IPS-NIHi7 (cell line): ENCODE measurements at regions not wholly inside any gene's neighbourhood (a gene's known extent, or its start where the extent isn't known, plus 50 kb on each side); places are given as distances from the start of the nearest gene placed in this dataset.
"Not testable (repeated sequence)": the region's sequence is repeated elsewhere in the genome, so short reads cannot be mapped to it uniquely, and the experiment has no call there.

ENCODE experiments used
- DNase-seq: peaks from one replicate; pipeline ENCODE4 v3.0.0; 2012; ENCODE audit warnings: mixed read lengths; ENCODE audit errors: extremely low spot score

DNA sequence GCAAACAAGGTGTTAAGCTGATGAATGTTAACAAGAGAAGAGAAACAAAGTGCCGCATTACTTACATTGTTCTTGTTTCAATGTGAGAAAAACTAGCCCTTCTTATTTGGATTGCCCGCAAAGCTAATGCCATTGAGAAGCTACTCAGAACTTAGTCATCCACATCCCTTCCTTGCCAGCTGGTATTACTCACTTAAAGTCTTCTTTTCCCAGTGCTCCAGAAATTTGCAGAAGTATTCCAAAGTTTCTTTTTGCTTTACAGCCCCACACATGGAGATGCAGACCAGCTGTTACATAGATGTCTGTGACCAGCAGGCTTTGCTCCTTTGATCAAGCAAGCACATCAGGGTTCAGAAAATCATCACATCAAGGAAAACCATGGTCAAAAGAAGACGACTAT is 529.0 kb downstream of the TBC1D32 start:
- DNase-seq = no peak

DNA sequence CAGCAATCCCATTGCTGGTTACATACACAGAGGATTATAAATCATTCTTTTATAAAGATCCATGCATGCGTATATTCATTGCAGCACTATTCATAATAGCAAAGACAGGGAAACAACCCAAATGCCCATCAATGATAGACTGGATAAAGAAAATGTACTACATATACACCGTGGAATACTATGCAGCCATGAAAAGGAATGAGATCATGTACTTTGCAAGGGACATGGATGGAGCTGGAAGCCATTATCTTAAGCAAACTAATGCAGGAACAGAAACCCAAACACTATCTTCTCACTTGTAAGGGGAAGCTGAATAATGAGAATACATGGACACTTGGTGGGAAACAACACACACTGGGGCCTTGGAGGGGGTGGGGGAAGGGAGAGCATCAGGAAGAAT is 529.7 kb downstream of the TBC1D32 start:
- no peak for DNase-seq

DNA sequence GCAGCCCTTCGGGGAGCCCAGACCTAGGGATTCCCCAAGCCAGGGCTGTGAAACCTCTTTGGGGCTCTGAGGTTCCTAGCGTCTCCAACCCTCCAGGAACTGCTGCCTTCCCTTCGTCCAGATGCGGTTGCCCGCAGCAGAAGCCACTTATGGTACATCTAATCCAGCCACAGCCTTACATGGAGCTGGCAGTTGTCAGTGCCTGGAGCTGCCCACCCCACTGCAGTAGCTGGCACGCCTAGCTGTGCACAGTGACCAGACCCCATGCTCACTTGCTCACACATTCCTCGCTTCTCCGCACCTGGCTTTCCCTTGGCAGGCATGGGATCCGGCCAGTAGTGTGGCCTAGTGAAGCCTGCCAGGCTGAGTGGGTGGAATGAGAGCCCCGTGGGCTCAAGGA is 547.6 kb downstream of the TBC1D32 start:
- no peak for DNase-seq

DNA sequence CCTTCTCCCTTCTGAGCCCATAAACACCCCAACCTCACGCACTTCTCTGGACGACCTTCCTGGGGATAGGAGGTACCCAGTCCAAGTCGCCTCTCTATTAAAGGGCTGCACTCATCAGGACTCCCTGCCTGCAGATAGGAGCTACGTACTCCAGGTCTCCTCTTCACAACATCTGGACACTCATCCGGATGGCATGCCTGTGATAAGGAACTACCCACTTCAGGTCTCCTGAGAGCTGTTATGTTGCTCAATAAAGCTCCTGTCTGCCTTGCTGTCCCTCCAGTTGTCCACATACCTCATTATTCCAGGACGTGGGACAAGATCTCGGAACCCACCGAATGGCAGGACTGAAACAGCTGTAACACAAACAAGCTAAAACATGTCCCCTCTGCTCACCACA is 548.0 kb downstream of the TBC1D32 start:
- no peak for DNase-seq

DNA sequence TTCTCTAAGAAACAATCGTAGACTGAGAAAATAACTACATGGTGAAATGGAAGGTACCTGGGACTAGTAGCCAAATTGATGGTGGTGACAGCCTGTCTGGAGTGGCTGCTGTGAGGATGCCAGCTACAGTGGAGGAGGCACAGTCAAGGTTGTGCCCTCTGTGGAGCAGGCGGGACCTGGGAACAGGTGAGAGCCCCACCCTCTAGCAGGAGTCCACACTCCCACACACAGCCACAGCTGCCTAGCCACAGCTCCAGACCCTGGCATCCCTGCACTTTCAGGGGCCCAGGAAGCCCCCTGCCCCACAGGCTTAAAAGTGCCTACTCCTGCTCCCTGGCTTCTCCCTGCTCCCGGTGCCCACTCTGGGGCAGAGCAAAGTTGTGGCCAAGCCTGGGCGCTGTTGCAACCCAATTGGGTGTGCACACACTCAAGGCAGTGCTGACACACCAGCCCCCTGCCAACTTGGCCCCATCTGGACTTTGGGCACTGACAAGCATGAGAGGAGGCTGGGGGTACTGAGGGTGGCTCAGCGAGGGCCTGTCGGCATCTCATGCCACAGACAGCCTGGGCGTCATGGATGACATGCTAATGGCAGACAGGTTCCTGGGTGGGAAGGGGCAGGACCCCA is 548.7 kb downstream of the TBC1D32 start:
- DNase-seq = no peak

DNA sequence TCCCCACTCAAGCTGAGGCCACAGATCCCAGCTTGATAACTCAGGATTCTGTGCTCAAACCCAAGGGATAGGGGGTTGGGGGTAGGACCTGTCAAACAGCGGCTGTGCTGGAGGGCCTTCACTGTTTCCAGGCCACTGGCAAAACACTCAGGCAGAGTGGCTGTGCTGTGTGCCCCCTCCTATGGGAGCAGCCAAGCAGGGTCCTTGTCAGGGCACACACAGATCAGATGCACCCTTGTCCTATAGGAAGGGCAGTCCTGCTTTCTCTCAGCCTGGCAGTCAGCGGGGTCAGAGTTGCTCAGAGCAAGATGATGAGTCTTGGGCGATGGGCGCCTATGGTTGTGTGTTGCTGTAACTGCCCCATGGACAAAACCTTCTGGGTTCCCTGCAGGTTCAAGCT is 554.8 kb downstream of the TBC1D32 start:
- no peak for DNase-seq

DNA sequence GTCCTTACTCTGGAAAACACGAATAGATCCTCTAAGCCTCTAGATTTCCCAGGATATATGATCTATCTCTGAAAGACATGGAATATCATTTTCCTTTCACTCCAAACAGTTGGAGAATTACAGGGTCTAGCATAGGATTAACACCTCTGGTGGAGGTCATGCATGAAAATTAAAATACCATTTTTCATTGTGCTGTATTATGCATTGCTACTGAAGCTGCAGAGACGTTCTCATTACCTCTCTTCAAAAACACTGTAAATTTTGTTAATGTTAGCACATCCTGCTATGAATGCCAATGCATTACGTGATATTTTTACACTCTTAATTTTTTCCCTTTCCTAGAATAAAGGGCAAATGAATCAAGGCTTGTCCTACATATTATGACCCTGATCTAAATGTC is 558.6 kb downstream of the TBC1D32 start:
- DNase-seq = no peak

DNA sequence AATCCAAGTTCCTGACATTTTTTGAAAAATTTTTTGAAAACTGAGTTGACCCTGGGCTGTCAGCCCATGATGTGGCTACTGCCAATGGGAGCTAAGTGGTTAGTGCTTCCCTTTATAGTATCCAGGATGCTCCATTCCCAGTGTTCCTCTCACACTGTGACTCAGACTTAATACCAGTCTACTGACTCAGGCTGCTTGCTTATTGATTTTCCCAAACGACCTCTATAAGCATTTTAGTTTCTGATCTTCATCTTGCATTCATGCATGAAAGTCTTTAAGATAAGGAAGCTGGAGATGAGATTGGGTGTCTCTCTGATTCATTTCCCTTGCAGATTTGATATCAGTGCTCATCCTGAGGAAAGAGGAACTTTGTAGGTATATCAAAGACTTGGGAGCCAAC is 560.0 kb downstream of the TBC1D32 start:
- DNase-seq = no peak

DNA sequence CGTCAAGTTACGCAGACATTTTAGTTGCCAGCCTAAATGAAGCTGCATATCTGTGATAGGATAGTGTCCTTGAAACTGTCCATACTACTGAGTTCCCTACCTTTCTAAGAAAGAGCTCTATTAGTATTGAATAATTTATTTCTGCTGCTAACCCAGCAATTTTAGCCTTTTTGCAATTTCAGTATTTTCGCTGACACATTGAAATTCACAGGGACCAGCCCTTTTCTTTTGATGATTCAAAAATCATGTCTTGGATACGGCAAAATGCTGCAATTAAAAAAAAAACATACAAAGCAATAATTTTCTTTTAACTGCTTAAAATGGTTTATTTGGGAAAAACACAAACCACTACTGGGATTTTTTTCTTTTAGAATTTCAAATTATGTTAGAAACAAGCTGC is 563.3 kb downstream of the TBC1D32 start:
- DNase-seq = no peak

DNA sequence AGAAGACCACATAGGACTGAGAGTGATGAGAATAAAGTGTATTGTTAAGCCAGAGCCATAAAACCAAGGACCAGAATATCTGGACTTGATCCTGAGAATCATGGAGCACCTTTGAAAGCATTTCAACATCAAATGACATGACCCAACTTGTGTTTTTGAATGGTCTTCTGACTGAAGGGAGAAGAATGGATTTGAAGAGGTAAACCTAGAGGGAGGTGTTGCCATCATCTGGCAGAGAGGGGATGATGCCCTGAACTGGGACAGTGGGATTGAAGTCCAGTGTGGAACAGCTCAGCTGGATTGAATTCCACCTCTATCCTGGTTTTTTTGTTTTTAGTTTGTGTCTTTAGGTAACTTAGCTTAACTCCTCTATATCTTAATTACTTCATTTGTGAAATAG is 570.0 kb downstream of the TBC1D32 start:
- DNase-seq = peak; percentile 22

DNA sequence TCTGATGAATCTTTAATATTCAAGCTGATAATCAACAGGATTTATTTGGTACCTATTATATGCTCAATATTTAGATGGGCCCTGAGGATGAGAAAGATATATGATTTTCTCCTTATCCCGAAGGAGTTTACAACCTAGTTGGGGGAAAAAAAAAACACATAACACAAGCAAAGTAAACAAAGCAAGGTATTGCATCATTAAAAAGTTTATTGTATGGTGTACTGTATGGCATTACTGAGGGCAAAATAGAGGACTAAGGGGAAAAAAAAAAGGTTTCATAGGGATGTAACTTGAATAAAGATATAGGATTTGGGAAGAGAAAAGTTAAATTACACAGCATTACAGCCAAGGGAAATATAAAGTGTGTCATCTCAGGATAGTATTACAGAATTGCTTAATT is 574.7 kb downstream of the TBC1D32 start:
- no peak for DNase-seq

DNA sequence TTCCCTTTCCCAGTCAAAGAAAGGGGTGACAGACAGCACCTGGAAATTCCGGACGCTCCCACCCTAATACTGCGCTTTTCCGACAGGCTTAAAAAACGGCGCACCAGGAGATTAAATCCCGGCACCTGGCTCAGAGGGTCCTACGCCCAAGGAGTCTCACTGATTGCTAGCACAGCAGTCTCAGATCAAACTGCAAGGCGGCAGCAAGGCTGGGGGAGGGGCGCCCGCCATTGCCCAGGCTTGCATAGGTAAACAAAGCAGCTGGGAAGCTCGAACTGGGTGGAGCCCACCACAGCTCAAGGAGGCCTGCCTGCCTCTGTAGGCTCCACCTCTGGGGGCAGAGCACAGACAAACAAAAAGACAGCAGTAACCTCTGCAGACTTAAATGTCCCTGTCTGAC is 585.7 kb downstream of the TBC1D32 start:
- DNase-seq = not testable (repeated sequence)

DNA sequence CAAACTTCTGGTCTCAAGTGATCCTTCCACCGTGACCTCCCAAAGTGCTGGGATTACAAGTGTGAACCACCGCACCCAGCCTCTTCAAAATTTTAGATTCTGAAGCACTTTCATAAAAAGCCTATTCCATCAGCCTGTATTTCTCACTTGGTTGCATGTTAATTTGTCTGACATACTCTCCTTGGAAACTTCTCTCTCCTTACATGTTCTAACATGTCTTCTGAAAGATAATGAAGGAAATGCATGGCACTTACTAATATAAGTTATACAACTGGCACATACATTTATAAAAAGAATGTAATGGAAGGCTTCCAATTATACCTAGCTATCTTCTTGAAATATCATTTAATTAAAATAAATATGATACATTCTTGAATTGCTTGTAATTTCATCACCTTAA is 597.5 kb downstream of the TBC1D32 start:
- DNase-seq = no peak

DNA sequence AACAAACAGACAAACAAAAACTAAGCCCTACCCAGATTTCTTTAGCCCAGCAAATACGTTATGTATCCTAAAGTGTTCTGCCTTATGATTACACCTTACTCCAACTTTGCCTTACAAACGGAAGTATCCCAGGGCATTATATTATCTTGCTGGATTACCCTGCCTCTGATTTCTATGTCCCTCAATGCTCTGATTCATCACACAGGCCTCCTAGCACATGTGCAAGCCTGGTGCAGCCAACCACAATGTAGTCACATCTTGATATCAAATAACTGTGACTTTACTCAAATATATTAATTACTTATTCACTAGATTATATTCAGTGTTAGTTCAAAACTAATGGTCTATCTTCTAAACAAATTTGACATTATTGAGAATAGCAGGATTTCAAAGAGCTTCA is 598.6 kb downstream of the TBC1D32 start:
- no peak for DNase-seq

DNA sequence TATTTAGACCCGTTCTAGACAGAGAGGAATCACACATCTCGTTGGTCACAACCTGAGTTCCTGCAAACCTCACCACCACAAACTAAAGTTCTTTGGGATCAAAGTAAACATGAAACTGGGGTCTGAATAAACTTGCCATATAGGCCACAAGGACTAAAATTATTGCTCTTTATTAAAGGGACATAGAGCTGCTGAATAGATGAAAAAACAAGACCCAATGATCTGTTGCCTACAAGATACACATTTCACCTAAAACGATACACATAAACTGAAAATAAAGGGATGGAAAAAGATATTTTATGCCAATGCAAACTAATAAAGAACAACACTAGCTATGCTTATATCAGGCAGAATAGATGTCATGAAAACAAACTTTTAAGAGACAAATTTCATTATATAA is 623.0 kb downstream of the TBC1D32 start:
- no peak for DNase-seq

DNA sequence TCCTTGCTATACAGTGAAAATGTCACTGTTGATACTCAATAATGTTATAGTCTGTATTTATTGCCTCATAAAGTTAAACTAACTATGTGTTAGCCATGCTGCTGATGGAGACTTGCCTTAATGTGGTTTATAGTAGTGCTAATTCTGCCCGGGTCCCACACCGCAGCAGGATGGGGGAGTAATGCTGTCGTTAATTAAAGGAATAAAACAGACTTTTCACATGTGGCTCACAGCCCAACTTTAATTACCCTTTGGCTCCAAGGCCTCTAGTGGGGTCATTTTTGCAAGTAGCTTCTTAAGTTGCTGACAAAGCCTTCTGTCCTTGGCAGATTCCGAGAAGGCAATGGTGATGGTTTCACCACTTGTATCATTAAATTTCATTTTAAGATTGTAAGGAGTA is 634.3 kb downstream of the TBC1D32 start:
- DNase-seq = no peak

DNA sequence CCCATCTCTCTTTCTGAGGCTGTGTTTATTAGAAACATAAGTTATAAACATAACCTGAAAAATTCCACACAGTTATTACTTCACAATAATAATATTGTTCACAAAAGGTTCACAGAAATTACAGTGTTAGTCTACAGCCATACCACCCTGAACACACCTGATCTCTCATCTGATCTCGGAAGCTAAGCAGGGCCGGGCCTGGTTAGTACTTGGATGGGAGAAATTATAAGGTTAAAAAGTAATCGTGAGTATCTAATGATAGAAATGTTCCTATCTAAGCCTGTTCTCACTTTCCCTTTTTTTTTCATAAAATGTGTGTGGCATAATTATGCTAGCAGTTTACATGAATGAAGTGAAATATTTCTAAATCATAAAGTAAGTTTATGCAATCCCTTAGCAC is 647.8 kb downstream of the TBC1D32 start:
- DNase-seq = no peak

DNA sequence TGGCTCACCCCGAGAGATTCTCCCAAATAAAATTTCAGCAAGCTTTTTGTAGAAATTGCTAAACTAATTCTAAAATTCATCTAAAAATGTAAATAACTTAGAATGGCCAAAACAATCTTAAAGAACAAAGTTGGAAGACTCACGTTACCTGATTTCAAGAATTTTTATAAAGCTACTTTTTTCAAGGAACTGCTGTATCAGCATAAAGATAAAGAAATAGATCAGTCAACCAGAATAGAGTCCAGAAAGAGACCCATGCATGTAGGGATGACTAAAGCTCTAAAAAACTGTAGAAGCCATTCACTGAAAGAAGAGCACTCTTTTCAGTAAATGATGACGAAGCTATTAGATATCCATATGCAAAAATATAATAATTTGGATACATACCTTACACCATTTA is 652.1 kb downstream of the TBC1D32 start:
- DNase-seq = no peak

DNA sequence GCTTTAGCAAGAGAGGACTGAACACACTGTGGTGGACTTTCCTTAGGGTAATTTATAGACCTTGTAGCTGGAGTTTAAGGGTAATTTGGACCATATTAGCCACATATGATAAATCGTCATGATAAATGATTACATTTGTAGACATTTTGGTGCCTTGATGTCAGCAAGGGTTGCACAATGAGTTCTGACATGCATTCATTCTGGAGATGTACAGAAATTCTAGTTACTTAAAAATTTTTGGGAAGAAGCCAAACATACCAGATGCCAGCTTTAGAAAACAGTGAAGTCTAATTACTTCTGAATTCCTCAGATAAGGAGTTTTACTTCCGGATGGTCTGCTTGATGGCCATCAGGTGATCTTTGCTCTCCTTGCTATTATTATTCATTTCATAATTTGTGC is 653.1 kb downstream of the TBC1D32 start:
- no peak for DNase-seq

DNA sequence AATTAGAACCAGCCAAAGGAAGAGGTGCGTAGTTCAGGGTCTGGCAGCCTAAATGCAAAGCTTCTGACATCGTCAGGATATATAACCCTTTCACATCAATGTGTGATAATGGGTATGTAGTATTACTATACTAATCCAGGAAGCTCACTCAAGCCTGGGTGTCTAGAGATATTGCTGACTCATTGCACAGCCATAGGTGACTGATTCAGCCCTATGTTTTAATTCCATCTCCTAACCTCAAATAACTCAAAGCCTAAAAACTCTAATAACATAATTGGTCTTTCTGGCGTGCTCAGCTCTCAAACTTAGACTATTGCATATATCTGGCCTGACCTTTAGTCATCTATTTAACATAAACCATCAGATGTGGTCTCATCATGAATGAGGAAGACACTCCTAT is 658.4 kb downstream of the TBC1D32 start:
- no peak for DNase-seq

DNA sequence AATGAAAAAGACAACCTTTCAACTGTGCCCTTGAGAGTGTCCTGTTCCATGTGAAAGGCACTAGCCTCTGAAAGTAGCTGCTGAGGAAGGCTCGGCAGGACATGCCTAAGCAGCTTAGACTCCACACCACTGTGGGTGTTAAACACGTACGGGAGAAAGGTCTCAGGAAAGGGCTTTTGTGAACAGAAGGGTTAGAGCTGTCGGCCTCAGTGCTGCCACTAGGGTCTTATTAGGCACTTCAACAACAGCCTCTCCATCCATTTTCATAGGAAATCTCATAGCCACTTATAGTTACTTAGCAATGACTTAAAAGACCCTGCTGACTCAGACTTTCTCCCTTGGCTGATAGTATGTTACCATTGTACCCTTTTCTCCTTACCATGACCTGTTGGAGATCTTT is 662.8 kb downstream of the TBC1D32 start:
- peak; percentile 56 for DNase-seq

DNA sequence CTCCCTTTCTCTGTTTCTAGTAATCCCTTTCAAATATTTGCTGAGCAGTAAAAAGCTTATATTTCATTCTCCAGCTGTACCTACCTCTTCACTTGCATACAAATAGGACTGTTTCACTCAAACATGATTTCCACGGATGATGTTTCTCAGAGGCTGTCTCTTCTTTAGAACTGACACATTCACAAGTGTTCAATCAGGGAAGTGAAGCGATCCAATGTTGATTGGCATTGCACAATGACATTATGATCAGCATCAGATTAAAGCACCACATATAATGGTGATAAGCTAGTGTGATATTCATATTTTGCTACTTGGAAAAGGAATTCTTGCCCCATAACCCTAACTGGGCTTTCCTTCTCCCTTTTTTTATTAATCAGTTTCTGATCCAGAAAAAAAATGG is 681.8 kb downstream of the TBC1D32 start:
- no peak for DNase-seq

DNA sequence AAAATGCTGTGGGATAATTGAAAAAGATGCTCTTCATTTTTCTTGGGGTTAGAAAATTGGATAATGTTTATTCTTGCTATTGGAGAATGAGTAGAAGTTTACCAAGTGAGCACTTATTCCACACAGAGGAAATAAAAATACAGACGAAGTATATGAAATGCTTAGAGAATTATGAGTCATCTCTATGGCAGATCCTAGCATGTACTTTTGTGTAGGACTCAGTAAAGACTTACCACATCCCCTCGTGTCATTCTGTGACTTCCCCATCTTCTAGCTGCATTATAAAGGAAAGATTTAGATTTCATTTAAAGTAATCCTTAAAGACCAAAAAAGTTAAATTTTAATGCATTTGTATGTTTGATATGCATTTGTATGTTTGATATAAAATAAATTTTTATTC is 685.6 kb downstream of the TBC1D32 start:
- no peak for DNase-seq

DNA sequence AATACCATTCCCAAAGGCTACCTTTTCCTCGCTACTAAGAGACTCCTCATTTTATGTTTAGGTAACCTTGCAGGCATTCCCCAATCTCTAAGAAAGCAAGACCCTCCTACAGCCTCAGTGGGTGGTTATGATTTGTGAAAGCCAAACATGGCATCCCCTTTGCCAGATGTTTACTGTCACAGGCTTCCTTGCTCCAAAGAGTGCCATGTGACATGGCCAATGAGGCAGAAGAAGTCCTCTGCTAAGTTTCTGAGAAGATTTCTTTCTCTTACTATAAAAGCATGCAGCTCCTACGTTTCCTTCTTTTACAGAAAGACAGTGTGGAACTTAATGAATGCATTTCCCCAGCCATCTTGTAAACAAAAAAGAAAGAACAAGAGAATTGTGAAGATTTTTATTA is 688.2 kb downstream of the TBC1D32 start:
- no peak for DNase-seq

DNA sequence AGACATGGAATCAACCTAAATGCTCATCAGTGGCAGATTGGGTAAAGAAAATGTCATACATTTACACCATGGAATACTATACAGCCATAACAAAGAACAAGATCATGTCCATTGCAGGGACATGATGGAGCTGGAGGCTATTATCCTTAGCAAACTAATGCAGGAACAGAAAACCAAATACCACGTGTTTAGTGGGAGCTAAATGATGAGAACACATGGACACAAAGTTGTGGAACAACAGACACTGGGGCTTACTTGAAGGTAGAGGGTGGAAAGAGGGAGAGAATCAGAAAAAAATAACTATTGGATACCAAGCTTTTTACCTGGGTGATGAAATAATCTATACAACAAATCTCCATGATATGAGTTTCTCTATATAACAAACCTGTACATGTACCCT is 701.3 kb downstream of the TBC1D32 start:
- DNase-seq = no peak
